C4-2B (cell line): ENCODE measurements at regions not wholly inside any gene's neighbourhood (a gene's known extent, or its start where the extent isn't known, plus 50 kb on each side); places are given as distances from the start of the nearest gene placed in this dataset.

ENCODE experiments used
- ZFX ChIP-seq: fragments of 450-650 bp; IDR thresholded peaks from 2 replicates; pipeline ENCODE4 v1.6.1; 2017
- TF ChIP-seq, protein P1 (sequence below): fragments of 450-650 bp; conservative IDR thresholded peaks from 2 replicates; pipeline ENCODE4 v1.5.1; 2017; ENCODE audit warnings: mild to moderate bottlenecking

DNA sequence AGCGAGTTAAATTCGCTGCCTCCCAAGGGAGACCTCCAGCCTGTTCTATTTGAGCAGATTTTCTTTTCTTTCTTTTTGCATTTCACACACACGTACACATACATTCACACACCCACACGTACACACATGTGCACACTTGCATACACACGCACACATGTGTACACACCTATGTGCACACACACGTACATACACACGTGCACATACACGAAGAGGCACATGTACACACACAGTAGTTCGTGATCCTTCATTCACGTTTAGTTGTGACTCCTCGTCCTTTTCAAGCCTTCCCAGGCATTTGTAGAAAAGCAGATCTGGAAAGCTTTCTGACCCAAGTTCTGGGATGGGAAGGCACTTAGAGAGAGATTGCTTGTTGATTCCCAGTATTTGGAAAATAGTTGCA, 290.8 kb upstream of the COBL start:
- TF ChIP-seq, protein P1, sequence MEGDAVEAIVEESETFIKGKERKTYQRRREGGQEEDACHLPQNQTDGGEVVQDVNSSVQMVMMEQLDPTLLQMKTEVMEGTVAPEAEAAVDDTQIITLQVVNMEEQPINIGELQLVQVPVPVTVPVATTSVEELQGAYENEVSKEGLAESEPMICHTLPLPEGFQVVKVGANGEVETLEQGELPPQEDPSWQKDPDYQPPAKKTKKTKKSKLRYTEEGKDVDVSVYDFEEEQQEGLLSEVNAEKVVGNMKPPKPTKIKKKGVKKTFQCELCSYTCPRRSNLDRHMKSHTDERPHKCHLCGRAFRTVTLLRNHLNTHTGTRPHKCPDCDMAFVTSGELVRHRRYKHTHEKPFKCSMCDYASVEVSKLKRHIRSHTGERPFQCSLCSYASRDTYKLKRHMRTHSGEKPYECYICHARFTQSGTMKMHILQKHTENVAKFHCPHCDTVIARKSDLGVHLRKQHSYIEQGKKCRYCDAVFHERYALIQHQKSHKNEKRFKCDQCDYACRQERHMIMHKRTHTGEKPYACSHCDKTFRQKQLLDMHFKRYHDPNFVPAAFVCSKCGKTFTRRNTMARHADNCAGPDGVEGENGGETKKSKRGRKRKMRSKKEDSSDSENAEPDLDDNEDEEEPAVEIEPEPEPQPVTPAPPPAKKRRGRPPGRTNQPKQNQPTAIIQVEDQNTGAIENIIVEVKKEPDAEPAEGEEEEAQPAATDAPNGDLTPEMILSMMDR = no peak
- no peak for TF ChIP-seq ZFX
